Prostate gland (tissue), 2 donors: ENCODE measurements at regions not wholly inside any gene's neighbourhood (a gene's known extent, or its start where the extent isn't known, plus 50 kb on each side); places are given as distances from the start of the nearest gene placed in this dataset.

Source experiments
- POLR2AphosphoS5 ChIP-seq: sonication (generic); formaldehyde crosslinking; IDR thresholded peaks from one replicate; pipeline ENCODE4 v1.6.1; 2017; ENCODE audit warnings: antibody characterized with exemption
- TF ChIP-seq, protein P1 (sequence below), 4 experiments: fragments of 200-600 bp in 2 of 4; fragments of 450-650 bp in 2 of 4; sonication (generic) in 2 of 4; IDR thresholded peaks; 1 replicate in 3 of 4; 2 replicates in 1 of 4; pipeline ENCODE4 v1.5.1; 2016 to 2019; ENCODE audit warnings: antibody characterized with exemption in 4 of 4, mild to moderate bottlenecking in 2 of 4, moderate library complexity in 2 of 4

DNA sequence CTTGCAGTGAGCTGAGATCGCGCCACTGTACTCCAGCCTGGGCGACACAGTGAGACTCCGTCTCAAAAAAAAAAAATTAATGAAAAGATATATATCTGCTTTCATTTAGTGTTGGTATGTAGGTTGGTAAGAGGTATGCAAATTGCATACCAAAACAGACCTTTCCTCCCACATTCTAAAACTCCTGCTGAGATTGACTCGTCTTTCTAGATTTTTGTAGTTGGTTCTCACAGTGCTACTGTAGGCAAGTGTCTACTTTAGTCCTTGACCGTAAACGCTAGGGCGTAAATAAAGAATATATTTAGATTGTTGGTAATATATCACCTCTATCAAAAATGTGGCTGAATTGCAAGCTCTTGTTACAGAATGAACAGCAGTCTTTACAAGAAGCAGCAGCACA, 445.9 kb downstream of the CHSY3 start:
- no peak for TF ChIP-seq POLR2AphosphoS5
- TF ChIP-seq, protein P1, sequence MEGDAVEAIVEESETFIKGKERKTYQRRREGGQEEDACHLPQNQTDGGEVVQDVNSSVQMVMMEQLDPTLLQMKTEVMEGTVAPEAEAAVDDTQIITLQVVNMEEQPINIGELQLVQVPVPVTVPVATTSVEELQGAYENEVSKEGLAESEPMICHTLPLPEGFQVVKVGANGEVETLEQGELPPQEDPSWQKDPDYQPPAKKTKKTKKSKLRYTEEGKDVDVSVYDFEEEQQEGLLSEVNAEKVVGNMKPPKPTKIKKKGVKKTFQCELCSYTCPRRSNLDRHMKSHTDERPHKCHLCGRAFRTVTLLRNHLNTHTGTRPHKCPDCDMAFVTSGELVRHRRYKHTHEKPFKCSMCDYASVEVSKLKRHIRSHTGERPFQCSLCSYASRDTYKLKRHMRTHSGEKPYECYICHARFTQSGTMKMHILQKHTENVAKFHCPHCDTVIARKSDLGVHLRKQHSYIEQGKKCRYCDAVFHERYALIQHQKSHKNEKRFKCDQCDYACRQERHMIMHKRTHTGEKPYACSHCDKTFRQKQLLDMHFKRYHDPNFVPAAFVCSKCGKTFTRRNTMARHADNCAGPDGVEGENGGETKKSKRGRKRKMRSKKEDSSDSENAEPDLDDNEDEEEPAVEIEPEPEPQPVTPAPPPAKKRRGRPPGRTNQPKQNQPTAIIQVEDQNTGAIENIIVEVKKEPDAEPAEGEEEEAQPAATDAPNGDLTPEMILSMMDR (IDR thresholded peaks at IDR 0.05) = no peak
